H1 (cell line): ENCODE measurements at regions not wholly inside any gene's neighbourhood (a gene's known extent, or its start where the extent isn't known, plus 50 kb on each side); places are given as distances from the start of the nearest gene placed in this dataset.

Experiments used
- CTCF ChIA-PET: fragments of 300-600 bp; sonication (Branson Sonifier 250); formaldehyde crosslinking; loops from one replicate; lab custom pipeline; 2021; ENCODE audit not compliant: partially characterized antibody; lab: Charles Lee
- POLR2A ChIA-PET: fragments of 300-600 bp; sonication (Branson Sonifier 250); formaldehyde crosslinking; loops from one replicate; lab custom pipeline; 2021; ENCODE audit warnings: inconsistent platforms; ENCODE audit not compliant: partially characterized antibody; lab: Charles Lee
- DNase-seq, 2 experiments: peaks; one replicate each; pipeline versions ENCODE4 v3.0.0 to v3.0.0-alpha.2; 2010 to 2022; ENCODE audit warnings: low spot score in 2 of 2, low read depth in 1 of 2, mixed read lengths in 1 of 2
- FAIRE-seq: peaks from 2 replicates; lab custom pipeline; 2011; peaks lifted over from hg19 to GRCh38; lab: Jason Lieb, UNC
- H2AFZ ChIP-seq: 2 replicates; pipeline ENCODE4 v1.8.1; 2012; ENCODE audit warnings: low read length, inconsistent platforms
- H2AK5ac ChIP-seq: 2 replicates; pipeline ENCODE4 v1.6.1; 2013; ENCODE audit warnings: low read depth, low read length
- H2BK120ac ChIP-seq: replicated peaks from 2 replicates; pipeline ENCODE3; 2013; ENCODE audit warnings: low read depth, low read length, inconsistent platforms
- H2BK12ac ChIP-seq: 2 replicates; pipeline ENCODE4 v1.6.1; 2013; ENCODE audit warnings: low read depth, low read length
- H2BK15ac ChIP-seq: 2 replicates; pipeline ENCODE4 v1.6.1; 2013; ENCODE audit warnings: low read length
- H2BK20ac ChIP-seq: 2 replicates; pipeline ENCODE4 v1.6.1; 2013; ENCODE audit warnings: low read length
- H2BK5ac ChIP-seq: 2 replicates; pipeline ENCODE4 v1.6.1; 2013; ENCODE audit warnings: low read depth, low read length
- H3K14ac ChIP-seq: 2 replicates; pipeline ENCODE4 v1.6.1; 2013; ENCODE audit warnings: inconsistent platforms; ENCODE audit not compliant: insufficient read length
- H3K18ac ChIP-seq: 2 replicates; pipeline ENCODE4 v1.6.1; 2013; ENCODE audit warnings: low read length; ENCODE audit errors: extremely low read depth
- H3K23ac ChIP-seq: 2 replicates; pipeline ENCODE4 v1.6.1; 2013; ENCODE audit warnings: inconsistent platforms; ENCODE audit not compliant: insufficient read length
- H3K23me2 ChIP-seq: 2 replicates; pipeline ENCODE4 v1.6.1; 2013; ENCODE audit warnings: low read depth, low read length
- H3K27ac ChIP-seq: 2 replicates; pipeline ENCODE4 v1.6.1; 2011; ENCODE audit warnings: low read depth, low read length, inconsistent platforms
- H3K27me3 ChIP-seq, 4 experiments: replicated peaks in 1 of 4; 1 replicate in 1 of 4; 2 replicates in 3 of 4; pipeline versions ENCODE4 v1.6.1 to v1.8.1; 2011 to 2013; ENCODE audit warnings: low read length in 3 of 4, mild to moderate bottlenecking in 3 of 4, inconsistent platforms in 2 of 4, mixed read lengths in 2 of 4, moderate library complexity in 1 of 4; ENCODE audit not compliant: control insufficient read depth in 3 of 4, insufficient read depth in 3 of 4; ENCODE audit errors: extremely low read depth in 1 of 4
- H3K36me3 ChIP-seq, 4 experiments: 2 replicates each; pipeline versions ENCODE4 v1.6.1 to v1.8.1; 2011 to 2013; ENCODE audit warnings: mild to moderate bottlenecking in 4 of 4, low read length in 3 of 4, moderate library complexity in 2 of 4, control low read depth in 1 of 4, inconsistent platforms in 1 of 4; ENCODE audit not compliant: insufficient read depth in 4 of 4, control insufficient read depth in 2 of 4
- H3K4ac ChIP-seq: replicated peaks from 2 replicates; pipeline ENCODE3; 2013; ENCODE audit warnings: low read length, low read depth, mixed read lengths, inconsistent platforms; ENCODE audit not compliant: insufficient read length
- H3K4me1 ChIP-seq, 4 experiments: replicated peaks in 1 of 4; 1 replicate in 1 of 4; 2 replicates in 3 of 4; pipeline versions ENCODE4 v1.6.1 to v1.8.1; 2011 to 2013; ENCODE audit warnings: low read length in 3 of 4, inconsistent platforms in 2 of 4, mixed read lengths in 1 of 4; ENCODE audit not compliant: insufficient read depth in 4 of 4, control insufficient read depth in 3 of 4
- H3K4me2 ChIP-seq, 2 experiments: 2 replicates each; pipeline versions ENCODE4 v1.6.1 to v1.8.1; 2011 to 2013; ENCODE audit warnings: low read depth in 2 of 2, low read length in 2 of 2, control low read depth in 1 of 2, inconsistent platforms in 1 of 2, mild to moderate bottlenecking in 1 of 2; ENCODE audit not compliant: insufficient read depth in 1 of 2
- H3K4me3 ChIP-seq, 4 experiments: fragments of 200-600, 300-600 bp in 1 of 4; sonication (generic), shearing (Covaris generic), sonication (Bioruptor Twin) in 1 of 4; 2 replicates each; pipeline versions ENCODE4 v1.5.1 to v1.8.1; 2011 to 2016; ENCODE audit warnings: low read length in 4 of 4, low read depth in 3 of 4, control low read depth in 2 of 4, inconsistent platforms in 2 of 4, mild to moderate bottlenecking in 2 of 4, mixed read lengths in 1 of 4, moderate library complexity in 1 of 4; ENCODE audit not compliant: insufficient read depth in 2 of 4; ENCODE audit errors: extremely low read depth in 1 of 4
- H3K56ac ChIP-seq: replicated peaks from 2 replicates; pipeline ENCODE3; 2013; ENCODE audit warnings: low read depth, mild to moderate bottlenecking, mixed read lengths, low read length, inconsistent platforms; ENCODE audit not compliant: insufficient read length
- H3K79me1 ChIP-seq: 2 replicates; pipeline ENCODE4 v1.6.1; 2013; ENCODE audit warnings: low read depth, low read length, control low read depth
- H3K79me2 ChIP-seq, 2 experiments: 2 replicates each; pipeline versions ENCODE4 v1.6.1 to v1.8.1; 2012 to 2013; ENCODE audit warnings: low read length in 2 of 2, mild to moderate bottlenecking in 2 of 2, inconsistent platforms in 1 of 2; ENCODE audit not compliant: insufficient read depth in 2 of 2, control insufficient read depth in 1 of 2
- H3K9ac ChIP-seq, 4 experiments: replicated peaks in 1 of 4; 1 replicate in 1 of 4; 2 replicates in 3 of 4; pipeline versions ENCODE4 v1.6.1 to v1.8.1; 2011 to 2013; ENCODE audit warnings: low read depth in 3 of 4, low read length in 3 of 4, control low read depth in 2 of 4, mild to moderate bottlenecking in 2 of 4, moderate library complexity in 2 of 4, inconsistent platforms in 1 of 4; ENCODE audit errors: extremely low read depth in 1 of 4
- H3K9me3 ChIP-seq, 2 experiments: 2 replicates each; pipeline versions ENCODE4 v1.6.1 to v1.8.1; 2012 to 2013; ENCODE audit warnings: mild to moderate bottlenecking in 2 of 2, moderate library complexity in 2 of 2, control low read depth in 1 of 2, inconsistent platforms in 1 of 2, low read depth in 1 of 2, low read length in 1 of 2, mixed read lengths in 1 of 2; ENCODE audit not compliant: insufficient read depth in 2 of 2
- H4K20me1 ChIP-seq, 2 experiments: replicated peaks in 1 of 2; 2 replicates each; pipeline versions ENCODE3 to v1.8.1; 2011 to 2013; ENCODE audit warnings: inconsistent platforms in 2 of 2, low read length in 2 of 2, mild to moderate bottlenecking in 1 of 2; ENCODE audit not compliant: insufficient read depth in 2 of 2, control insufficient read depth in 1 of 2
- H4K5ac ChIP-seq: 2 replicates; pipeline ENCODE4 v1.6.1; 2013; ENCODE audit warnings: low read length, low read depth, mixed read lengths, inconsistent platforms; ENCODE audit not compliant: insufficient read length
- H4K8ac ChIP-seq: 2 replicates; pipeline ENCODE4 v1.8.0; 2013; ENCODE audit warnings: mild to moderate bottlenecking, moderate library complexity, low read length, inconsistent platforms; ENCODE audit not compliant: insufficient read depth; ENCODE audit errors: extremely low read depth
- H4K91ac ChIP-seq: replicated peaks from 2 replicates; pipeline ENCODE3; 2013; ENCODE audit warnings: low read length, mixed read lengths, inconsistent platforms; ENCODE audit not compliant: insufficient read length
- ASH2L ChIP-seq: fragments of 200-600, 300-600 bp; sonication (generic); IDR thresholded peaks from one replicate; pipeline ENCODE4 v1.7.1; 2017; ENCODE audit warnings: low read length
- BACH1 ChIP-seq: IDR thresholded peaks from 2 replicates; pipeline ENCODE4 v1.6.1; 2012; ENCODE audit warnings: low read length, improper control_type of control experiment
- BRCA1 ChIP-seq: IDR thresholded peaks from 2 replicates; pipeline ENCODE4 v1.6.1; 2012; ENCODE audit warnings: low read depth, low read length, improper control_type of control experiment
- CBX8 ChIP-seq: fragments of 300-800, 300-1000 bp; sonication (generic); IDR thresholded peaks from 2 replicates; pipeline ENCODE4 v1.7.1; 2016; ENCODE audit warnings: low read depth, low read length, borderline replicate concordance
- CHD1 ChIP-seq: IDR thresholded peaks from 2 replicates; pipeline ENCODE4 v1.6.1; 2012; ENCODE audit warnings: low read depth, low read length, improper control_type of control experiment
- JUN ChIP-seq: IDR thresholded peaks from 2 replicates; pipeline ENCODE4 v1.6.1; 2011; ENCODE audit warnings: low read depth, mild to moderate bottlenecking, improper control_type of control experiment, low read length
- NANOG ChIP-seq: IDR thresholded peaks from 2 replicates; pipeline ENCODE4 v1.6.1; 2011; ENCODE audit warnings: low read length, low read depth, mild to moderate bottlenecking, inconsistent platforms; ENCODE audit not compliant: insufficient read depth, poor library complexity, severe bottlenecking
- RBBP5 ChIP-seq: IDR thresholded peaks from 2 replicates; pipeline ENCODE4 v1.7.1; 2012; ENCODE audit warnings: low read depth, mild to moderate bottlenecking, inconsistent platforms, low read length, moderate library complexity, borderline replicate concordance
- SRF ChIP-seq: IDR thresholded peaks from 2 replicates; pipeline ENCODE4 v1.6.1; 2011; ENCODE audit warnings: mild to moderate bottlenecking, low read depth, low read length, moderate library complexity
- YY1 ChIP-seq: IDR thresholded peaks from 2 replicates; pipeline ENCODE4 v1.6.1; 2011; ENCODE audit warnings: low read depth, mild to moderate bottlenecking, low read length
- WGBS, 2 experiments: shearing (Covaris generic) in 1 of 2; methylation state at CpG; one replicate each; pipeline versions ENCODE4 v1.1.6 to v1.1.7; 2013 to 2015; ENCODE audit warnings: low lambda C conversion rate in 2 of 2, mixed read lengths in 2 of 2, inconsistent platforms in 1 of 2, low coverage in 1 of 2, missing lambda C conversion rate in 1 of 2; ENCODE audit not compliant: insufficient replicate concordance in 2 of 2, insufficient coverage in 1 of 2, insufficient read length in 1 of 2; ENCODE audit errors: extremely low coverage in 1 of 2, missing lambda C conversion rate in 1 of 2; 5-methylcytosine and 5-hydroxymethylcytosine counted together

DNA sequence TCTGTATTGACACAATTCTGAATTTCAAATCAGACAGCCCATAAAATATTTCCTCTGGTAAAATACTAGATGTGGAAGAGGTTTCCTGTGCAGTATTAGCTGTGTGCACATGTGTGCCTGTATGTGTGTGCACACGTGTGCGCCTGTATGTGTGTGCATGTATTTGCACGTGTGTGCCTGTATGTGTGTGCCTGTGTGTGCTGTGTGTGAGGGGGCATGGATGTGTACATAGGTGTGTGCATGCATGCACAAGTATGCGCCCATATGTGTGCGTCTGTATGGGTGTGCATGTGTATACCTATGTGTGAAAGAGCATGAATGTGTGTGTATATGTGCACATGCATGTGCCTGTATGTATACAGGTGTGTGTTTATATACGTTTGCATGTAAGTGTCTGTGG, 191.4 kb downstream of the KLF6 start:
- no peak overlapping the region for H3K18ac ChIP-seq
- no peak overlapping the region for H3K27ac ChIP-seq
- no peaks in the 10 kb centered on the region for H3K27me3 ChIP-seq
- H3K14ac ChIP-seq, result no peak overlapping the region
- H3K23me2 ChIP-seq, result no peaks in the 10 kb centered on the region
- H2BK20ac ChIP-seq, result no peak overlapping the region
- POLR2A ChIA-PET, result no interaction called here
- CTCF ChIA-PET, result no interaction called here
- TF ChIP-seq CBX8 (no peak), RBBP5 (no peak), JUN (no peak), YY1 (no peak), CHD1 (no peak), SRF (no peak), NANOG (no peak), ASH2L (no peak), BACH1 (no peak), BRCA1 (no peak)
- H3K4ac ChIP-seq, result no peak overlapping the region
- no peak overlapping the region for H4K91ac ChIP-seq
- H2BK12ac ChIP-seq, result peak overlapping the region; percentile 35; the same call in 1 of the 2 replicates
- H3K4me2 ChIP-seq, result no peak overlapping the region
- no peak overlapping the region for H3K23ac ChIP-seq
- WGBS, 2 experiments, result 89% methylated on average over 6 of the region's 6 CpGs; no CpG with 5 or more reads in 1 of the 2 experiments
- no peak overlapping the region for H2BK120ac ChIP-seq
- no peak overlapping the region for H3K4me3 ChIP-seq
- H3K79me1 ChIP-seq, result no peaks in the 10 kb centered on the region
- H3K9ac ChIP-seq, result no peak overlapping the region
- no peaks in the 10 kb centered on the region for H3K9me3 ChIP-seq
- FAIRE-seq (no peak), DNase-seq (no peak)
- H3K4me1 ChIP-seq, result peaks cover 0 to 2% (median 0%) of the 10 kb centered on the region in 4 experiments; a peak in 1 of 7 replicates
- no peak overlapping the region for H2BK15ac ChIP-seq
- H2AK5ac ChIP-seq, result 0 out of 2 replicates have a peak overlapping the region, but pooled peaks have one; percentile 80
- H3K36me3 ChIP-seq, result no peaks in the 10 kb centered on the region
- H3K79me2 ChIP-seq, result no peaks in the 10 kb centered on the region
- H2AFZ ChIP-seq, result no peak overlapping the region
- no peak overlapping the region for H3K56ac ChIP-seq
- H4K8ac ChIP-seq, result no peak overlapping the region
- H4K20me1 ChIP-seq, result no peaks in the 10 kb centered on the region
- H2BK5ac ChIP-seq, result no peak overlapping the region
- H4K5ac ChIP-seq, result no peak overlapping the region
